ENCODE measurements at regions not wholly inside any gene's neighbourhood (a gene's known extent, or its start where the extent isn't known, plus 50 kb on each side); places are given as distances from the start of the nearest gene placed in this dataset.

- Histone ChIP-seq H3K4me1 (ENCODE audit: control insufficient read depth in 4 of 4, insufficient read depth in 4 of 4, low read length in 3 of 4) (no peaks in the 10 kb centered on the region), H3K4me3 (ENCODE audit: low read depth in 1 of 3, low read length in 3 of 3) (no peak overlapping the region), H3K9me3 (ENCODE audit: control insufficient read depth in 4 of 4, low read length in 3 of 4) (no peaks in the 10 kb centered on the region), H3K27ac (ENCODE audit: low read depth in 1 of 2, low read length in 2 of 2) (no peak overlapping the region), H3K27me3 (ENCODE audit: control insufficient read depth in 4 of 4, insufficient read depth in 4 of 4, low read length in 3 of 4) (peaks cover 0 to 6% (median 0%) of the 10 kb centered on the region in 4 donors), H3K9ac (ENCODE audit: low read depth in 1 of 2, low read length in 2 of 2) (no peak overlapping the region), H3K36me3 (ENCODE audit: control insufficient read depth in 4 of 4, insufficient read depth in 3 of 4, low read depth in 1 of 4, low read length in 3 of 4) (no peaks in the 10 kb centered on the region)
- 69% methylated on average over 15 of the region's 15 CpGs for WGBS
- TF ChIP-seq GABPA (IDR thresholded peaks at IDR 0.05 in 1 of 2, conservative IDR thresholded peaks at IDR 0.05 in 1 of 2) (no peak), CTCF (IDR thresholded peaks at IDR 0.05; ENCODE audit: low read depth, low read length, missing input control) (no peak), TAF1 (conservative IDR thresholded peaks at IDR 0.05) (no peak), RAD21 (IDR thresholded peaks at IDR 0.05) (no peak), MAX (IDR thresholded peaks at IDR 0.05) (no peak), YY1 (IDR thresholded peaks at IDR 0.05) (no peak), FOXA1 (IDR thresholded peaks at IDR 0.05) (no peak), ZBTB33 (IDR thresholded peaks at IDR 0.05) (no peak), RXRA (IDR thresholded peaks at IDR 0.05) (no peak), HNF4G (IDR thresholded peaks at IDR 0.05) (no peak), SP1 (IDR thresholded peaks at IDR 0.05) (no peak), JUND (IDR thresholded peaks at IDR 0.05) (no peak), FOXA2 (IDR thresholded peaks at IDR 0.05) (no peak), REST (IDR thresholded peaks at IDR 0.05) (no peak), NR2F2 (IDR thresholded peaks at IDR 0.05) (no peak), HNF4A (conservative IDR thresholded peaks at IDR 0.05) (no peak), ATF3 (IDR thresholded peaks at IDR 0.05) (no peak), EGR1 (IDR thresholded peaks at IDR 0.05; ENCODE audit: low read depth in 2 of 2) (no peak)
- DNase-seq (ENCODE audit: low spot score): no peak
Measured at GRCh38 chr22:34969001-34969790, 96.8 kb upstream of the ISX start.
